ENCODE measurements at regions not wholly inside any gene's neighbourhood (a gene's known extent, or its start where the extent isn't known, plus 50 kb on each side); places are given as distances from the start of the nearest gene placed in this dataset.
A peak's percentile ranks its signal among the peaks of the same experiment; 100 is the strongest.
"Not testable (repeated sequence)": the region's sequence is repeated elsewhere in the genome, so short reads cannot be mapped to it uniquely, and the experiment has no call there.

- no peak for DNase-seq (ENCODE audit: low read depth in 2 of 2)
Observed at GRCh38 chr10:124164264-124164663, 70.9 kb upstream of the CHST15 start.

- no peak for DNase-seq (ENCODE audit: low read depth in 2 of 2)
Observed at GRCh38 chr10:124162774-124163354, 69.5 kb upstream of the CHST15 start.

- no peak for DNase-seq (ENCODE audit: low read depth in 2 of 2)
Observed at GRCh38 chr10:124162136-124162535, 68.7 kb upstream of the CHST15 start.

- DNase-seq (ENCODE audit: low read depth in 2 of 2): no peak
Observed at GRCh38 chr10:124161601-124162000, 68.2 kb upstream of the CHST15 start.

GRCh38 chr10:124160943-124161582 lies 67.7 kb upstream of the CHST15 start:
- DNase-seq (ENCODE audit: low read depth in 2 of 2): no peak

GRCh38 chr10:124160176-124160575 lies 66.8 kb upstream of the CHST15 start:
- DNase-seq (ENCODE audit: low read depth in 2 of 2): no peak

- DNase-seq (ENCODE audit: low read depth in 2 of 2): no peak
Observed at GRCh38 chr10:124159153-124159552, 65.8 kb upstream of the CHST15 start.

- no peak for DNase-seq (ENCODE audit: low read depth in 2 of 2)
Observed at GRCh38 chr10:124158592-124158991, 65.2 kb upstream of the CHST15 start.

GRCh38 chr10:124157271-124157681 lies 63.9 kb upstream of the CHST15 start:
- DNase-seq (ENCODE audit: low read depth in 2 of 2): no peak

- no peak for DNase-seq (ENCODE audit: low read depth in 2 of 2)
Observed at GRCh38 chr10:124156524-124157260, 63.3 kb upstream of the CHST15 start.

- no peak for DNase-seq (ENCODE audit: low read depth in 2 of 2)
Observed at GRCh38 chr10:124155781-124156435, 62.5 kb upstream of the CHST15 start.

GRCh38 chr10:124153023-124153826 lies 59.8 kb upstream of the CHST15 start:
- peak; percentile 38 to 39 for DNase-seq (ENCODE audit: low read depth in 2 of 2)

GRCh38 chr10:124152139-124153022 lies 59.0 kb upstream of the CHST15 start:
- peak in 1 of 2 experiments; percentile 7 for DNase-seq (ENCODE audit: low read depth in 2 of 2)

- no peak for DNase-seq (ENCODE audit: low read depth in 2 of 2)
Observed at GRCh38 chr10:124151466-124152095, 58.2 kb upstream of the CHST15 start.

GRCh38 chr10:124150807-124151417 lies 57.5 kb upstream of the CHST15 start:
- no peak for DNase-seq (ENCODE audit: low read depth in 2 of 2)

GRCh38 chr10:124150189-124150806 lies 56.9 kb upstream of the CHST15 start:
- DNase-seq (ENCODE audit: low read depth in 2 of 2): no peak

GRCh38 chr10:124149189-124150042 lies 56.0 kb upstream of the CHST15 start:
- DNase-seq (ENCODE audit: low read depth in 2 of 2): no peak

GRCh38 chr10:124148509-124149188 lies 55.3 kb upstream of the CHST15 start:
- not testable (repeated sequence) for DNase-seq (ENCODE audit: low read depth in 2 of 2)

Measured in fibroblast of skin of left quadriceps (primary cell).